ENCODE measurements at regions not wholly inside any gene's neighbourhood (a gene's known extent, or its start where the extent isn't known, plus 50 kb on each side); places are given as distances from the start of the nearest gene placed in this dataset.

DNA sequence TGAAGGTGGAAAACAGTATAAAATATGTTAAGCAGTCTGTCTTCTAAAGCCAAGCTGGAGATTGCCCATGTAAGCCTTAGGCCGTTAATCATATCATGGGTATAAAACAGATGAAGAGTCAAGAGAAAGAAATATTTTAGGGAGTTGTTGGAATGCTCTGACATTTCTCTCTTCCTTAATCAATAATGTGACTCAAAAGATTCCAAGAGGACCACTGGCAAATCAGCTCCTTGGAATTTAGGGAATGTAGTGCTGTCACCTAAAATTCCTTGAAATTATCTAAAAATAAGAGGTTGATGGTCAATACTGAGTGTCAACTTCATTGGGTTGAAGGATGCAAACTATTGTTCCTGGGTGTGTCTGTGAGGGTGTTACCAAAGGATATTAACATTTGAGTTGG lies 525.9 kb downstream of the KCNA4 start:
- TF ChIP-seq POLR2AphosphoS5 (IDR thresholded peaks at IDR 0.05; ENCODE audit: low read depth, low read length) (no peak), POLR2A (IDR thresholded peaks at IDR 0.05; ENCODE audit: low read depth, low read length) (no peak), POU2F2 (IDR thresholded peaks at IDR 0.05; ENCODE audit: low read depth, low read length) (no peak), SPI1 (IDR thresholded peaks at IDR 0.05; ENCODE audit: low read depth, low read length) (no peak), PAX5 (IDR thresholded peaks at IDR 0.05; ENCODE audit: insufficient read depth, low read length, severe bottlenecking) (no peak), TAF1 (IDR thresholded peaks at IDR 0.05; ENCODE audit: low read depth, low read length) (no peak)
- no peak for DNase-seq (ENCODE audit: insufficient read length, low spot score)
- no peak for FAIRE-seq

GRCh38 chr11:29486301-29486700 lies 530.5 kb downstream of the KCNA4 start:
- DNase-seq (ENCODE audit: insufficient read length, low spot score) = no peak
- no peak for FAIRE-seq
- TF ChIP-seq POU2F2 (IDR thresholded peaks at IDR 0.05; ENCODE audit: low read depth, low read length) (no peak), SPI1 (IDR thresholded peaks at IDR 0.05; ENCODE audit: low read depth, low read length) (no peak), POLR2AphosphoS5 (IDR thresholded peaks at IDR 0.05; ENCODE audit: low read depth, low read length) (no peak), POLR2A (IDR thresholded peaks at IDR 0.05; ENCODE audit: low read depth, low read length) (no peak), TAF1 (IDR thresholded peaks at IDR 0.05; ENCODE audit: low read depth, low read length) (no peak), PAX5 (IDR thresholded peaks at IDR 0.05; ENCODE audit: insufficient read depth, low read length, severe bottlenecking) (no peak)

GRCh38 chr11:29485641-29486040 lies 531.2 kb downstream of the KCNA4 start:
- no peak for TF ChIP-seq PAX5 (IDR thresholded peaks at IDR 0.05; ENCODE audit: insufficient read depth, low read length, severe bottlenecking)
- no peak for TF ChIP-seq SPI1 (IDR thresholded peaks at IDR 0.05; ENCODE audit: low read depth, low read length)
- TF ChIP-seq TAF1 (IDR thresholded peaks at IDR 0.05; ENCODE audit: low read depth, low read length) = no peak
- TF ChIP-seq POLR2A (IDR thresholded peaks at IDR 0.05; ENCODE audit: low read depth, low read length) = no peak
- no peak for TF ChIP-seq POLR2AphosphoS5 (IDR thresholded peaks at IDR 0.05; ENCODE audit: low read depth, low read length)
- no peak for TF ChIP-seq POU2F2 (IDR thresholded peaks at IDR 0.05; ENCODE audit: low read depth, low read length)
- DNase-seq (ENCODE audit: insufficient read length, low spot score) = no peak
- no peak for FAIRE-seq

DNA sequence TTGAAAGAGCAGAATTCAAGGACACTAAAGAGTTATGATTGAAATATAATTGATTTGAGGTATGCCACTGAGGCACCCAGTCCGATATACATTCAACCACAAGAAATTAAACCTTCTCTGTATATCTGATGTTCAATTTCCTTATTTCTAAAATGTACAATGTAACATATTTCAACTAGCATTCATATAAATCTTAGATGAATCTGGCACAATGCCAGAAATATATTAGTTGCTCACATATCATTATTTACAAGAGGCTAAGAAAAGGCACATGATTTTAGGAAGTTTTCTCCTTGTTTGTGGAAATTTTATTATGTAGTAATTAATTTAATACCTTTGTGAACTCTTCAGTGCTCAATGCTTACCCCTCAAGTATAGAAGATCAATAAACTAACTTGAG lies 532.3 kb downstream of the KCNA4 start:
- TF ChIP-seq TAF1 (IDR thresholded peaks at IDR 0.05; ENCODE audit: low read depth, low read length) = no peak
- no peak for TF ChIP-seq POLR2A (IDR thresholded peaks at IDR 0.05; ENCODE audit: low read depth, low read length)
- TF ChIP-seq POLR2AphosphoS5 (IDR thresholded peaks at IDR 0.05; ENCODE audit: low read depth, low read length) = no peak
- TF ChIP-seq PAX5 (IDR thresholded peaks at IDR 0.05; ENCODE audit: insufficient read depth, low read length, severe bottlenecking) = no peak
- TF ChIP-seq SPI1 (IDR thresholded peaks at IDR 0.05; ENCODE audit: low read depth, low read length) = no peak
- TF ChIP-seq POU2F2 (IDR thresholded peaks at IDR 0.05; ENCODE audit: low read depth, low read length) = no peak
- DNase-seq (ENCODE audit: insufficient read length, low spot score) (no peak), FAIRE-seq (no peak)

GRCh38 chr11:29483831-29484230 lies 533.0 kb downstream of the KCNA4 start:
- FAIRE-seq (no peak), DNase-seq (ENCODE audit: insufficient read length, low spot score) (no peak)
- TF ChIP-seq POLR2AphosphoS5 (IDR thresholded peaks at IDR 0.05; ENCODE audit: low read depth, low read length) (no peak), TAF1 (IDR thresholded peaks at IDR 0.05; ENCODE audit: low read depth, low read length) (no peak), PAX5 (IDR thresholded peaks at IDR 0.05; ENCODE audit: insufficient read depth, low read length, severe bottlenecking) (no peak), SPI1 (IDR thresholded peaks at IDR 0.05; ENCODE audit: low read depth, low read length) (no peak), POLR2A (IDR thresholded peaks at IDR 0.05; ENCODE audit: low read depth, low read length) (no peak)

- TF ChIP-seq PAX5 (IDR thresholded peaks at IDR 0.05; ENCODE audit: insufficient read depth, low read length, severe bottlenecking) = no peak
- no peak for TF ChIP-seq POLR2AphosphoS5 (IDR thresholded peaks at IDR 0.05; ENCODE audit: low read depth, low read length)
- TF ChIP-seq SPI1 (IDR thresholded peaks at IDR 0.05; ENCODE audit: low read depth, low read length) = no peak
- no peak for TF ChIP-seq POU2F2 (IDR thresholded peaks at IDR 0.05; ENCODE audit: low read depth, low read length)
- no peak for TF ChIP-seq POLR2A (IDR thresholded peaks at IDR 0.05; ENCODE audit: low read depth, low read length)
- TF ChIP-seq TAF1 (IDR thresholded peaks at IDR 0.05; ENCODE audit: low read depth, low read length) = no peak
- FAIRE-seq = no peak
- DNase-seq (ENCODE audit: insufficient read length, low spot score) = no peak
Measured at GRCh38 chr11:29482510-29482909, 534.3 kb downstream of the KCNA4 start.

- FAIRE-seq (no peak), DNase-seq (ENCODE audit: insufficient read length, low spot score) (no peak)
- no peak for TF ChIP-seq SPI1 (IDR thresholded peaks at IDR 0.05; ENCODE audit: low read depth, low read length)
- no peak for TF ChIP-seq POU2F2 (IDR thresholded peaks at IDR 0.05; ENCODE audit: low read depth, low read length)
- no peak for TF ChIP-seq POLR2A (IDR thresholded peaks at IDR 0.05; ENCODE audit: low read depth, low read length)
Measured at GRCh38 chr11:29481738-29482137, 535.1 kb downstream of the KCNA4 start.

- FAIRE-seq (no peak), DNase-seq (ENCODE audit: insufficient read length, low spot score) (no peak)
- TF ChIP-seq SPI1 (IDR thresholded peaks at IDR 0.05; ENCODE audit: low read depth, low read length) = no peak
- TF ChIP-seq POU2F2 (IDR thresholded peaks at IDR 0.05; ENCODE audit: low read depth, low read length) = no peak
- no peak for TF ChIP-seq POLR2A (IDR thresholded peaks at IDR 0.05; ENCODE audit: low read depth, low read length)
- no peak for TF ChIP-seq TAF1 (IDR thresholded peaks at IDR 0.05; ENCODE audit: low read depth, low read length)
- TF ChIP-seq POLR2AphosphoS5 (IDR thresholded peaks at IDR 0.05; ENCODE audit: low read depth, low read length) = no peak
- TF ChIP-seq PAX5 (IDR thresholded peaks at IDR 0.05; ENCODE audit: insufficient read depth, low read length, severe bottlenecking) = no peak
Measured at GRCh38 chr11:29480981-29481380, 535.8 kb downstream of the KCNA4 start.

DNA sequence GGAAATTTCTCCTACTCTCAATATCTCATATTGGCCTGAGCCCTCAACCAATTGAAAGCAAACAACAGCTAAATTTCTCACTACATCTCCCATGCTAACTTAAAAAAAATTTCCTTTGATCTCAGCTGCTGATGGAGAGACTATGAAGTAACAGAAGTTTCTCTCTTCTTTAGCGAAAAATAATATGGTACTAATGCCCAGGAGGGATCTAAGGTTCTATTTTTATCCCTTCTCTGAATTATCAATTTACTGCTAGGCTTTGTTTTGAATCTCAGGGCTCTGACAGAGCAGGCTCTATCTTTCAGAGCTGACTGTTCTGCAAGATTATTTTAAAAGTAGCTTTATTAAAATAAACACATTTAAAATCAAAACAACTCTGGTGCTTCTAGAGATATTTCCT lies 558.6 kb downstream of the KCNA4 start:
- FAIRE-seq (no peak), DNase-seq (ENCODE audit: insufficient read length, low spot score) (no peak)
- TF ChIP-seq SPI1 (IDR thresholded peaks at IDR 0.05; ENCODE audit: low read depth, low read length) (no peak), POLR2A (IDR thresholded peaks at IDR 0.05; ENCODE audit: low read depth, low read length) (no peak), POLR2AphosphoS5 (IDR thresholded peaks at IDR 0.05; ENCODE audit: low read depth, low read length) (no peak), TAF1 (IDR thresholded peaks at IDR 0.05; ENCODE audit: low read depth, low read length) (no peak), PAX5 (IDR thresholded peaks at IDR 0.05; ENCODE audit: insufficient read depth, low read length, severe bottlenecking) (no peak), POU2F2 (IDR thresholded peaks at IDR 0.05; ENCODE audit: low read depth, low read length) (no peak)

GRCh38 chr11:29452146-29452545 lies 564.7 kb downstream of the KCNA4 start:
- no peak for FAIRE-seq
- no peak for DNase-seq (ENCODE audit: insufficient read length, low spot score)
- TF ChIP-seq PAX5 (IDR thresholded peaks at IDR 0.05; ENCODE audit: insufficient read depth, low read length, severe bottlenecking) (no peak), POLR2A (IDR thresholded peaks at IDR 0.05; ENCODE audit: low read depth, low read length) (no peak), POLR2AphosphoS5 (IDR thresholded peaks at IDR 0.05; ENCODE audit: low read depth, low read length) (no peak), SPI1 (IDR thresholded peaks at IDR 0.05; ENCODE audit: low read depth, low read length) (no peak), POU2F2 (IDR thresholded peaks at IDR 0.05; ENCODE audit: low read depth, low read length) (no peak), TAF1 (IDR thresholded peaks at IDR 0.05; ENCODE audit: low read depth, low read length) (no peak)
